ENCODE measurements at regions not wholly inside any gene's neighbourhood (a gene's known extent, or its start where the extent isn't known, plus 50 kb on each side); places are given as distances from the start of the nearest gene placed in this dataset.

- Histone ChIP-seq H3K9me3 (no peaks in the 10 kb centered on the region), H3K4me3 (no peak overlapping the region), H3K36me3 (no peaks in the 10 kb centered on the region), H3K27ac (no peak overlapping the region), H3K27me3 (no peaks in the 10 kb centered on the region), H3K4me1 (ENCODE audit: insufficient read depth) (no peaks in the 10 kb centered on the region)
- WGBS, 3 donors, result 74 to 86% (median 75%) methylated on average over 4 of the region's 4 CpGs
- intact Hi-C loops (cut with DNase I), result no loop called here
- DNase-seq, result no peak
- TF ChIP-seq CTCF (IDR thresholded peaks at IDR 0.05), result no peak
- TF ChIP-seq POLR2A (IDR thresholded peaks at IDR 0.05), result no peak
- no peak for TF ChIP-seq EP300 (IDR thresholded peaks at IDR 0.05)
Observed at GRCh38 chr16:17835118-17835876, 364.5 kb upstream of the XYLT1 start.

GRCh38 chr16:17832738-17833137, 362.0 kb upstream of the XYLT1 start:
- no peaks in the 10 kb centered on the region for H3K27me3 ChIP-seq
- intact Hi-C loops (cut with DNase I), result no loop called here
- no peaks in the 10 kb centered on the region for H3K36me3 ChIP-seq
- no peaks in the 10 kb centered on the region for H3K4me1 ChIP-seq (ENCODE audit: insufficient read depth)
- H3K9me3 ChIP-seq, result no peaks in the 10 kb centered on the region
- no peak for TF ChIP-seq CTCF (IDR thresholded peaks at IDR 0.05)
- no peak for TF ChIP-seq EP300 (IDR thresholded peaks at IDR 0.05)
- no peak for TF ChIP-seq POLR2A (IDR thresholded peaks at IDR 0.05)
- H3K27ac ChIP-seq, result no peak overlapping the region
- no peak overlapping the region for H3K4me3 ChIP-seq
- 87 to 89% (median 87%) methylated on average over 2 of the region's 2 CpGs for WGBS, 3 donors
- DNase-seq, result no peak

- DNase-seq, result no peak
- 66 to 68% (median 67%) methylated on average over 5 of the region's 5 CpGs for WGBS, 3 donors
- Histone ChIP-seq H3K36me3 (no peaks in the 10 kb centered on the region), H3K9me3 (no peaks in the 10 kb centered on the region), H3K4me1 (ENCODE audit: insufficient read depth) (no peaks in the 10 kb centered on the region), H3K4me3 (no peak overlapping the region), H3K27me3 (no peaks in the 10 kb centered on the region), H3K27ac (no peak overlapping the region)
- intact Hi-C loops (cut with DNase I), result no loop called here
- TF ChIP-seq POLR2A (IDR thresholded peaks at IDR 0.05), result no peak
- no peak for TF ChIP-seq CTCF (IDR thresholded peaks at IDR 0.05)
- no peak for TF ChIP-seq EP300 (IDR thresholded peaks at IDR 0.05)
Observed at GRCh38 chr16:17831330-17831729, 360.6 kb upstream of the XYLT1 start.

- intact Hi-C loops (cut with DNase I), result no loop called here
- Histone ChIP-seq H3K4me1 (ENCODE audit: insufficient read depth) (no peaks in the 10 kb centered on the region), H3K27ac (no peak overlapping the region), H3K27me3 (no peaks in the 10 kb centered on the region), H3K9me3 (no peaks in the 10 kb centered on the region), H3K4me3 (no peak overlapping the region), H3K36me3 (no peaks in the 10 kb centered on the region)
- no peak for DNase-seq
- TF ChIP-seq POLR2A (IDR thresholded peaks at IDR 0.05) (no peak), CTCF (IDR thresholded peaks at IDR 0.05) (no peak), EP300 (IDR thresholded peaks at IDR 0.05) (no peak)
- WGBS, 3 donors, result 51 to 65% (median 61%) methylated on average over 2 of the region's 2 CpGs
Observed at GRCh38 chr16:17830651-17831050, 359.9 kb upstream of the XYLT1 start.

Measured in ovary (tissue), 7 donors.